Spleen (tissue), 7 donors: ENCODE measurements at regions not wholly inside any gene's neighbourhood (a gene's known extent, or its start where the extent isn't known, plus 50 kb on each side); places are given as distances from the start of the nearest gene placed in this dataset.

ENCODE experiments used
- CTCF ChIP-seq, 11 experiments: fragments of 200-600 bp in 7 of 11; fragments of 450-650 bp in 4 of 11; sonication (generic) in 4 of 11; IDR thresholded peaks in 8 of 11; conservative IDR thresholded peaks in 3 of 11; 1 replicate in 7 of 11; 2 replicates in 4 of 11; pipeline versions ENCODE4 v1.4.0 to v1.8.0; 2016 to 2021; ENCODE audit warnings: antibody characterized with exemption in 11 of 11, inconsistent platforms in 4 of 11, mild to moderate bottlenecking in 1 of 11
- POLR2A ChIP-seq, 3 donors: fragments of 450-650 bp; IDR thresholded peaks; one replicate each; pipeline ENCODE4 v1.5.1; 2017; ENCODE audit warnings: antibody characterized with exemption in 3 of 3, mild to moderate bottlenecking in 1 of 3
- donor health status: DM: no; HTN: no; CAD: no; lungs with moderate emphysema.
- donor health status: DM: no; HTN: no; CAD: no.
- donor health status: DM: no; HTN: no; CAD: no.

GRCh38 chr9:135198144-135198543 is 110.7 kb downstream of the OLFM1 start:
- TF ChIP-seq POLR2A (IDR thresholded peaks at IDR 0.05) = no peak
- TF ChIP-seq CTCF (IDR thresholded peaks at IDR 0.05 in 8 of 11, conservative IDR thresholded peaks at IDR 0.05 in 3 of 11) = no peak
